ENCODE measurements at regions not wholly inside any gene's neighbourhood (a gene's known extent, or its start where the extent isn't known, plus 50 kb on each side); places are given as distances from the start of the nearest gene placed in this dataset.

DNA sequence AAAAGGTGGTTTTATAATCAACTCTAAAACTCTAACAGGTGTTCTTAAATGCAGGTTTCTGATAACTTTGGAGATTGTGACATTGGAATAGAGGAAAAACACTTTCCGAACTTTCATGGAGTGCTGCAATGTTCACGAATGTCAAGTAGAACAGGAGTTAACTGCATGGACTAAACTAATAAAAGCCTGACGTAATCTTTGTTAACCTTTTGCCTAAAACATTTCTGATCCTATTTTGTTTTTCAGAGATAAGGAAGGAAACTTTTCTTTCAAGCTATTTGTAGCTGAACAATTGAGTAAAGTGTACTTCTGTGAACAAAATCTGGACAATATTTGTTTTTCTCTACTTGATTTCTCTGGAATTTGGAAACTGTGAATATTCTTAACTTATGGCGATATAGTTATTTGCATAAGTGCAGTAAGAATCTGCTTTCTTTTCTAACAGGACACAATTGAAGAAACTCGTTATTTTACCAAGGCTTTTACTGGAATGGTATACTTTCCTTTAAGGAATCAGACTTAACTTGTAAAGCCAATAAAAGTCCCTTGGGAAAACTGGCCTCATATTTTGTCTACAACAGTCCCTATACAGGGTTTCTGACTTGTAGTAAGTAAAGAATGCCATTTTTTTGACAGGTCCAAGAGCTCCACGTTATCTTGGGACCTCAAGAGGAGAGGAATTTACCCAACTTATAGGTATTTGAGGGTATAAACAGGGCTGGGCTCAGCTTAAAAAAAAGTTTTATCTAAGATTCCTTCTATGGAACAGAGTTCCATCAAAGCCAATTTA lies 154.7 kb downstream of the NXNL2 start:
- TF ChIP-seq CTCF (conservative IDR thresholded peaks at IDR 0.05; ENCODE audit: low read depth, low read length), result no peak

DNA sequence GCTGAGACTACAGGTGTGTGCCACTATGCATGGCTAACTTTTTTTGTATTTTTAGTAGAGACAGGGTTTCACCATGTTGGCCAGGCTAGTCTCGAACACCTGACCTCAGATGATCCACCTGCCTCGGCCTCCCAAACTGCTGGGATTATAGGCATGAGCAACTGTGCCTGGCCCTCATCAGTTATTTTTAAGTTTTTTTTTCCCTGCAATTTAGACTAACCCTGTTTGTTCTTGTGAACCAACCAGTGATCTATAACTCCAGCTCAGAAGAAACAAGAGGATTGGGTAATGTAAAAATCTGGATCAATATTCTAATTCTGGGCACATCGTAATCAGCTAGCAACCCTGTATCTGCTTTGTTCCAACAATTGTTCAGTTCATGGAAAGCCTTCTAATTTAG lies 155.7 kb downstream of the NXNL2 start:
- H3K4me3 ChIP-seq (IDR thresholded peaks at IDR 0.05; ENCODE audit: insufficient read depth, low read depth, low read length), result no peak overlapping the region
- H3K27me3 ChIP-seq (ENCODE audit: insufficient read depth, low read depth), result no peaks in the 10 kb centered on the region
- H3K36me3 ChIP-seq (ENCODE audit: insufficient read depth), result no peaks in the 10 kb centered on the region
- H3K27ac ChIP-seq, result no peak overlapping the region
- H3K4me2 ChIP-seq, result no peak overlapping the region
- no peaks in the 10 kb centered on the region for H4K20me1 ChIP-seq (ENCODE audit: insufficient read depth)
- H2AFZ ChIP-seq (ENCODE audit: low read depth), result no peak overlapping the region
- no peaks in the 10 kb centered on the region for H3K4me1 ChIP-seq (ENCODE audit: low read depth, poor library complexity, severe bottlenecking)
- H3K79me2 ChIP-seq (ENCODE audit: insufficient read depth, low read depth), result no peaks in the 10 kb centered on the region
- TF ChIP-seq CTCF (conservative IDR thresholded peaks at IDR 0.05; ENCODE audit: low read depth, low read length), result no peak
- H3K9ac ChIP-seq, result no peak overlapping the region

More for the DNA sequence above, 154.7 kb downstream of the NXNL2 start:
- Histone ChIP-seq H3K27ac (no peak overlapping the region), H3K27me3 (ENCODE audit: insufficient read depth, low read depth) (no peaks in the 10 kb centered on the region), H3K79me2 (ENCODE audit: insufficient read depth, low read depth) (no peaks in the 10 kb centered on the region), H4K20me1 (ENCODE audit: insufficient read depth) (no peaks in the 10 kb centered on the region), H3K4me2 (no peak overlapping the region), H3K4me3 (IDR thresholded peaks at IDR 0.05; ENCODE audit: insufficient read depth, low read depth, low read length) (no peak overlapping the region), H3K36me3 (ENCODE audit: insufficient read depth) (no peaks in the 10 kb centered on the region), H2AFZ (ENCODE audit: low read depth) (no peak overlapping the region), H3K4me1 (ENCODE audit: low read depth, poor library complexity, severe bottlenecking) (no peaks in the 10 kb centered on the region), H3K9ac (no peak overlapping the region)

DNA sequence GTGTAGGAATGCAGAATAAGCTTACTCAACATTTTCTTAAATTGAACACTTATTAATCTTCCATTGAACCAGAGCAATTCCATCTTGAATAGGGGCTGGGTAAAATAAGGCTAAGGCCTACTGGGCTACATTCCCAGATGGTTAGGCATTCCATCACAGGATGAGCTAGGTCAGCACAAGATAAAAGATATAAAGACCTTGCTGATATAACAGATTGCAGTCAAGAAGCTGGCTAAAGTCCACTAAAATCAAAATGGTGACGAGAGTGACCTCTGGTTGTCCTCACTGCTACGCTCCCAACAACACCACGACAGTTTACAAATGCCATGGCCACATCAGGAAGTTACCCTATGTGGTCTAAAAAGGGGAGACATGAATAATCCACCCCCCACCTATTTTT lies 156.1 kb downstream of the NXNL2 start:
- Histone ChIP-seq H2AFZ (ENCODE audit: low read depth) (no peak overlapping the region), H3K36me3 (ENCODE audit: insufficient read depth) (no peaks in the 10 kb centered on the region), H3K79me2 (ENCODE audit: insufficient read depth, low read depth) (no peaks in the 10 kb centered on the region), H3K27me3 (ENCODE audit: insufficient read depth, low read depth) (no peaks in the 10 kb centered on the region), H3K4me1 (ENCODE audit: low read depth, poor library complexity, severe bottlenecking) (no peaks in the 10 kb centered on the region), H3K4me3 (IDR thresholded peaks at IDR 0.05; ENCODE audit: insufficient read depth, low read depth, low read length) (no peak overlapping the region), H3K9ac (no peak overlapping the region), H4K20me1 (ENCODE audit: insufficient read depth) (no peaks in the 10 kb centered on the region), H3K27ac (no peak overlapping the region), H3K4me2 (no peak overlapping the region)
- TF ChIP-seq CTCF (conservative IDR thresholded peaks at IDR 0.05; ENCODE audit: low read depth, low read length), result no peak

DNA sequence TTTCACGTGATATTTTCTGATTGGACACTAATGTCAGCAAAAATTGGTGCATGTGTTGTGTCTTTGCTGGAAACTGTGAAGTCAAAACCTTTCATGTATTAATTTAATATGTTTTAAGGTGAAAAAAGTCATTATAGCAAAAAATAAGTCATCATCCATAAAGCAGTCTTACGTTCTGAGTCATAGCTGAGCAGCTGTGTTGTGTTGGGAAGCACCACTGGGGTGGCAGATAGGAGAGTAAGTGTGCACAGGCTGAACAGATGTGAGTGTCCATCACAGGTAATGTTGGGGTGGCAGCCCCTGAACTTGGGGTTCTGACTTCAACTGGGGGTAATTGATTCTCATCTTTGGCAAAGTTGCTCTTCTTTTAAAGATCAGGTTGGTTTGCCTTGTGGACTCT lies 156.8 kb downstream of the NXNL2 start:
- Histone ChIP-seq H4K20me1 (ENCODE audit: insufficient read depth) (no peaks in the 10 kb centered on the region), H3K27me3 (ENCODE audit: insufficient read depth, low read depth) (no peaks in the 10 kb centered on the region)

More for the DNA sequence above, 156.8 kb downstream of the NXNL2 start:
- H3K4me3 ChIP-seq (IDR thresholded peaks at IDR 0.05; ENCODE audit: insufficient read depth, low read depth, low read length), result no peak overlapping the region
- H3K4me1 ChIP-seq (ENCODE audit: low read depth, poor library complexity, severe bottlenecking), result no peaks in the 10 kb centered on the region
- H3K27ac ChIP-seq, result no peak overlapping the region
- no peak overlapping the region for H2AFZ ChIP-seq (ENCODE audit: low read depth)
- no peak overlapping the region for H3K4me2 ChIP-seq
- H3K79me2 ChIP-seq (ENCODE audit: insufficient read depth, low read depth), result no peaks in the 10 kb centered on the region
- no peak overlapping the region for H3K9ac ChIP-seq
- TF ChIP-seq CTCF (conservative IDR thresholded peaks at IDR 0.05; ENCODE audit: low read depth, low read length), result no peak
- no peaks in the 10 kb centered on the region for H3K36me3 ChIP-seq (ENCODE audit: insufficient read depth)

Measured in KMS-11 (cell line).